ENCODE measurements at regions not wholly inside any gene's neighbourhood (a gene's known extent, or its start where the extent isn't known, plus 50 kb on each side); places are given as distances from the start of the nearest gene placed in this dataset.
A peak's percentile ranks its signal among the peaks of the same experiment; 100 is the strongest.

DNA sequence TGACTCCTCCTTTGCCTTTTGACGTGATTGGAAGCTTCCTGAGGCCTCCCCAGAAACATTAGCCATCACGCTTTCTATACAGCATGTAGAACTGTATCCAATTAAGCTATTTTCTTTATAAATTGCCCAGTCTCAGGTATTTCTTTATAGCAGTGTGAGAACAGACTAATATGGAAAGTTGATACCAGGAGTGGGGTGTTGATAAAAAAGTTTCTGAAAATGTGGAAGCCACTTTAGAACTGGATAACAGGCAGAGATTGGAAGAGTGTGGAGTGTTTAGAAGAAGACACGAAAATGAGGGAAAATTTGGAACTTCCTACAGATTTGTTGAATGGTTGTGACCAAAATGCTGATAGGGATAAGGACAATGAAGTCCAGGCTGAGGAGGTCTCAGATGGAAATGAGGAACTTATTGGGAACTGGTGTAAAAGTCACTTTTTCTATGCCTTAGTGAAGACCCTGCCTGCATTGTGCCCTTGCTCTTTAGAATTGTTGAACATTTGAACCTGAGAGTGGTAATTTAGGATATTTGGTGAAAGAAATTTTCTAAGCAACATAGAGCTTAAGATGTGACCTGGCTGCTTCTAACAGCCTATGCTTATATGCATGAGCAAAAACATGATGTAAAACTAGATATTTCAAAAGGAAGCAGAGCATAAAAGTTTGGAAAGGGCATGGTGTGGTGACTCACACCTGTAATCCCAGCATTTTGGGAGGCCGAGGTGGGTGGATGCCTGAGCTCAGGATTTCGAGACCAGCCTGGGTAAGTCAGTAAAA lies 969.7 kb downstream of the DSC3 start:
- DNase-seq (ENCODE audit: low spot score): no peak

DNA sequence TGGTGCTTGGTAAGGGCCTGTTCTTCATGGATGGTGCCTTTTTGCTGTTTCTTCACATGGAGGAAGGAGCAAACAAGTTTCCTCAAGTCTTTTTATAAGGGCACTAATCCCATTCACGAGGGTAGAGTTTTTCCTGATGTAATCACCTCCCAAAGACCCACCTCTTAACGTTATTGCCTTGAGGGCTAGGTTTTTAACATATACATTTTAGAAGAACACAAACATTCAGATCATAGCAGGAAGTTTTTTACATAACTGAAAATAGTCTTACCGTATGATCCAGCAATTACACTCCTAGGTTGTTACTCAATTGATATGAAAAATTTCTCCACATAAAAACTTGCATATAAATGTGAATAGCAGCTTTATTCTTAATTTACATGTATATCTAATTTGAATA lies 976.3 kb downstream of the DSC3 start:
- no peak for DNase-seq (ENCODE audit: low spot score)

DNA sequence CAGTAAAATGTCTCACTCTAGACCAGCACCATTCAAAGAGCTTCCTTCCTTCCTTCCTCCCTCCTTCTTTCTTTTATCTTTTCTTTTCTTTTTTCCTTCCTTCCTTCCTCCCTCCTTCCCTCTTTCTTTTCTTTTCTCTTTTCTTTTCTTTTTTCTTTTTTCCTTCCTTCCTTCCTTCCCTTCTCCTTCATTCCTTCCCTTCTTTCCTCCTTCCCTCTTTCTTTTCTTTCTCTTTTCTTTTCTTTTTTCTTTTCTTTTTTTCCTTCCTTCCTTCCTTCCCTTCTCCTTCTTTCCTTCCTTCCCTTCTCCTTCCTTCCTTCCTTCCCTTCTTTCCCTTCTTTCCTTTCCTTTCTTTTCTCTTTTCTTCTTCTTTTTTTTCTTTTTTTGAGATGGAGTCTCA lies 985.1 kb downstream of the DSC3 start:
- no peak for DNase-seq (ENCODE audit: low spot score)

DNA sequence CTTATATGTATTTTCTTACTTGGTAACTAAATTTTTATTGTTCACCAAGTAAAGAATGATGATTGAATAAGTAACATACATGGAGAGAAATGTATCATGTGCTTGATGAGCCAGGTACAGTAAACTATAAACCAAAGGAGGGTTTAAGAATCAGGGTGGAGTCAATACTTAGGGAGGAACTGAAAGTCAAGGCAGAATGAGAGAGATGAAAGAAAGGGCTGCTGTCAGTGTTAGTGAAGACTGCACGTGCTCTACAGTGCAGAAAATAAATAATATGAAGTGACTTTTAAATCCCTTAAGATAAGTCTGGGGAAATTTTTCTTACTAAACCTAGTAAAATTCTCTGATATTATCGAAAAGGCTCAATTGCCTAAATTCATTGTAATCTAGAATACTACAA lies 986.0 kb downstream of the DSC3 start:
- no peak for DNase-seq (ENCODE audit: low spot score)

DNA sequence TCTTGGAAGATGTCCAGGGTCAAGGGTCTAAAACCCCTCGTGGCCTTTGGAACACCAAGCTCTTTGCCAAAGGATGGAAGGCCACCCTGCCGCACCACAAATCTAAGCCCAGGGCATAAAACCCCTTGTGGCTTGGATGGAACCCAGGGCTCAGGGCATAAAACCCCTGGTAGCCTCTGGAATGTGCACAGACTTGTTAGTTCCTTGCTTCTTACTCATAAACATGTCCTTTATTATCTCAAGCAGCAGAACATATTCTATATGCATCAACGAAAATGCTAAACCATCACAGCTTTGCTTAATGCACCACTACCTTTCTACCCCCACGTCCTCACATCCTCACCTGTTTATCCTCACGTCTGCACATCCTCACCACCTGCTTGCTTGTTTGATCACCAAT lies 998.0 kb downstream of the DSC3 start:
- no peak for DNase-seq (ENCODE audit: low spot score)

DNA sequence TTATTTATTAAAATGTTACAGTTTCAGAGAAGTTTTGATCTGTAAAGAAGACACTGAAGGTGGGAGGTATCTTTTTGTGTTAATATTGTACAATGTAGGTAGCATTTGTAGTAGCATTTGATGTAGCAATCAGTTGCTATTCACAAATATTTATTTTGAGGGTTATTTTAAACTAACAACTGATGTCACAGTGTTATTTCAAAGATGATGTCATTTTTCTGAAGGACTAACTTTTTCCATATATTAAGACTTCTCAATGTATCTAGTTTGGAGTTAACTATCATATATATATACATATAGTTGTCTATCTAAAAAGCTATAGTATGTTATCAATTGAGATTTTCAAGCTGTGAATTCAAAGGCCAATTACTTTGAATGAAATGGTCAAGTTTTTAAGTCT lies 1003.3 kb downstream of the DSC3 start:
- DNase-seq (ENCODE audit: low spot score): no peak

DNA sequence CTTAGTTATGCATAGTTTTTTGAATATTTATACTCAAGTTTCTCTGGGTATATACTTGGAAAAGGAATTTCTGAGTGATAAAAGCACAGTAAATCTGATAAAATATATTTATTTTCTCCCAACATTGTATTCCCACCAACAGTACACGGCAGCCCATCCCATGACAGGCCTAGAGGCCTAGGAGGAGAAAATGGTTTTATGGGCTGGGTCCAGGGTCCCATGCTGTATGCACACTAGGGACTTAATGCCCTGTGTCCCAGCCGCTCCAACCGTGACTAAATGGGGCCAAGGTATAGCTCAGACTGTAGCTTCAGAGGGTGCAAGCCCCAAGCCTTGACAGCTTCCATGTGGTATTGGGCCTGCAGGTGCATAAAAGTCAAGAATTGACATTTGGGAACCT lies 1007.7 kb downstream of the DSC3 start:
- DNase-seq (ENCODE audit: low spot score): no peak

DNA sequence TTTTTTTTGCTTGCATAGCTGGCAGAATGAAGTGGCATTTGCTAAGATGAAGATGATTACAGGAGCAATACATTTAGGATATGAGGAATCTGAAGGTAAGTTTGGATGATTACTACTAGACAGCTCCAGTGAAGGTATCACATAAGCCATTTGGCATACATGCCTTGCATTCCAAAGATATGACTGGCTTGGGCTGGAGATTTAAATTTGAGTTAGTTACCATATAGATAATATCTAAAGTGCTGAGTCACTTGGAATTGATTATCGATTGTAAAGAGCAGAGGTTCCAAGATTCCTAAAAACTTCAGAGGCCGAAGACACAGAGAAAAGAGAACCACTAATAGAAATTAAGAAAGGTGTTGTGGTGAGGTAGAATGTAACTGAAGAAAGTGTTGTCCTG lies 1026.4 kb downstream of the DSC3 start:
- DNase-seq (ENCODE audit: low spot score): no peak

DNA sequence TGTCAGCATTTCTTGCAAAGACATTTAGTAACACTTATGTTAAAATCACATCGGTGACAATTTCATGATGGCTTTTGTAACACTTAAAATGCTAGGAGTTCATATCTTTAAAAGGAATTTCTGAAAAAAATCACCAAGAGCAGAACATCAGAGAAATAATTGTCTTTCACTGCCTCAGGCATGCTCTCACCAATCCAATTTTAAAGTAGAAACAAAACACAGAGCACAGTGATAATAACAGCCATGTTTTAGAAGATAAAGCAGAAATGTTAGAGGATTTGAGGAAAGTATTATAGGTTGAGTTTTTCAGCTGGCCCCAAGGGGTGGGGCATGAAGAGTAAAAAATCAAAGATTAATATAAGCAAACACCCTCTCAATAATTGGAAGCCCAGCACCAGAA lies 1037.6 kb downstream of the DSC3 start:
- DNase-seq (ENCODE audit: low spot score): no peak

DNA sequence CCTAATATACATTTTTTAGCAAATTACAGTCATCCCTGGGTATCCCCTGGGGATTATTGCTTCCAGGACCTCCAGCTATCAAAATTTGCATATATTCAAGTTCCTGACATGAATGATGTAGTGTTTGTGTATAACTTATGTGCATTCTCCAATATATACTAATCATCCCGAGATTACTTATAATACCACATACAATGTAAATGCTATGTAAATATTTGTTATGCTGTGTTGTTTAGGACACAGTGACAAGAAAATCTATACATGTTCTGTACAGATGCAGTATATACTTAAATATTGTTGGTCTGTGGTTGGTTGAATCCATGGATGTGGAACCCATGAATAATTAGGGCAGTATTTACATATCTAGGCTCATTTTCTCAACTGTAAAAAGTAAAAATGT lies 1060.3 kb downstream of the DSC3 start:
- no peak for DNase-seq (ENCODE audit: low spot score)

DNA sequence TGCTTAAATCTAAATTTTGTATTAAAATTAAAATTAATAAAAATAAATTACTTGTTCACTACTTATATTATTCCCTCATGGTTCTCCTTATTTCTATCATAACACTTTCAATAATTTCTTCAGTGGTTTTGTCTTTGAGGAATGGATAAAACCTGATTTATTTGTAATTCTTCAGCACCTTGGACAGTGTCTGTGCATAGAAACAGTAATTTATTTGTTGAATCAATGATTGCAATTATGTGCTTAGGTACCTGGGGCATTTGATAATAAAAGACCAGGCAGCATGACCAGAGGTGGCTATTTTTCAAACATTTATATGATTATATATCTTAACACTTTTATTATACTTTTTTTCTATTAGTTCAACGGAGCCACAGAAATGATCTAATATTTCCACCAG lies 1062.7 kb downstream of the DSC3 start:
- no peak for DNase-seq (ENCODE audit: low spot score)

DNA sequence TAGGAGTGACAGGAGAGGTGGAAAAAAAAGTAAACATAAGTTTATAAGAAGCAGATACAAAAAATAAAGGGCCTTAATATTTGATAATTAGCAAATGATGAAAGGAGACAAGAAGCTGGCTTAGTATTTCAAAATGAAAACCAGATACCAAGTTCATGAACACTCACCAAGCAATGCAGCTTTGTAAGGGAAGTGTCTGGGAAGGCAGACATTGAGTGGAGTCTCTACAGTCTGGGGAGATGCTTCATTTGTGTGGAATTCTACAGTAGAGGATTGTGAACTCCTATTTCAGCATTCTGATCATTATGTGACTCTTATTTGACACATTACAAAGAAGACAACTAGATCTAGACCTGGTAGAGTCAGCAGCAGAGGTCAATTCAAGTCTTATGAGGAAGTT lies 1072.7 kb downstream of the DSC3 start:
- no peak for DNase-seq (ENCODE audit: low spot score)

DNA sequence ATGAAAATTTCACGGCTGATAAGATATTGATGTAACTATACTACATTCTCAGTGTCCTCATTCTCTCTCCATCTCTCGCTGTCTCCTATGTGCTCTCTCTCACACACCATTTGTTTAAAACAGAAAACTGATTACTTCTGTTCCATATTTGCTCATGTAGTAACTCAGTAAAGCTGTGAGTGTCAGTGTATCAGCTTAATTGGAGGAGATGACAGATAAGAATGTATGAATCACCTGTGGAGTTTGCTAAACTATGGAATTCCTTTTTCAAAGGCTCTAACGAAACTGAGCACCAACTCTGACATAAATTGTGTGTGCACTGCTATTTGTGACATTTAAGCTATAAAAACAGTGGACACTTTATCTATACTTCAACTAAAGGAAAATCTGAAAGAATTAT lies 1080.0 kb downstream of the DSC3 start:
- no peak for DNase-seq (ENCODE audit: low spot score)

DNA sequence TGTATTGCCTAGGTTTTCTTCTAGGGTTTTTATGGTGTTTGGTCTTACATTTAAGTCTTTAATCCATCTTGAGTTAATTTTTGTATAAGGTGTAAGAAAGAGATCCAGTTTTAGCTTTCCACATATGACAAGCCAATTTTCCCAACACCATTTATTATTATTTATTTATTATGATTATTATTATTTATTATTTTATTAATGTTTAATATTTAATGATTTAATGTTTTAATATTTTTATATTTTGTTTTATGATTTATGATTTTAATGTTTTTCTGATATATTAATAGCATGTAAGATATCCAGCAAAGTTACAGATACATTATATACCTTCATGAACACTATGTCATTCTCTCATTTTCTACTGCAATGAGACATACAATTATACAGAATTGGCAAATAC lies 1082.0 kb downstream of the DSC3 start:
- no peak for DNase-seq (ENCODE audit: low spot score)

DNA sequence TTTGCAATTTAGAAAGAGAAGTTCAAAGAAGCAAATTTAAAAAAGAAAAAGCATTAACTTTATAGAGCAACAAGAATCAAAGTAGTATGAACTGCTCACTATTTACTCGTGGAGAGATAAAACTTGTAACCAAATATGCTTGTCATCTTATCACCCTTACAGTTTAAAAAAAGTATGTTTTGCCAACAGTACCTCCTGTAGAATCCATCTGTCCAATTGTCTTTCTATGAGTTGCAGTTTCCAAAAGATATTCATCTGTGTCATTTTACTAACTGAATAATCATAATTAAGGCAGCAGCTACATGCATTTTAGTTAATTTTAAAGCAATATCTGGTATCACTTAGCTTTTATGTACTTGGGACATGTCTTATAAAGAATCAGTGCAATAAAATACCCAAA lies 1112.3 kb downstream of the DSC3 start:
- DNase-seq (ENCODE audit: low spot score): no peak

DNA sequence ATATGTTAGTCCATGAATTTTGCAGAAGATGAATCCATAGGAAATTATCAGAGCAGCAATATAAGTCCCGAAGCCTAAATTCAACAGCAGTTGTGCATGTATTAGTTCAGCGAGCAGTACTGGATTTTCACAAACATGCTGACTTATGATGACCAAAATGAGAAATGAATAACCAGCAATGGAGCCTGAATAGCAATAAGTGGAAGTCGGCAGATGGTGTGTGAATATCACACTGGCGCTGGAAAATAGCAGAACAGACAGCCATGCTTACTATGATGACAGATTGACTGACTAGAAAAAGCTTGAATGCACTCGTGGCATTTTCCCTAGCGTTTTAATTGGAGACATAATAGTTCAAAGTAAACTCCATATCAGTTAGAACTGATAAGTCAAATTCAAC lies 1114.5 kb downstream of the DSC3 start:
- no peak for DNase-seq (ENCODE audit: low spot score)

DNA sequence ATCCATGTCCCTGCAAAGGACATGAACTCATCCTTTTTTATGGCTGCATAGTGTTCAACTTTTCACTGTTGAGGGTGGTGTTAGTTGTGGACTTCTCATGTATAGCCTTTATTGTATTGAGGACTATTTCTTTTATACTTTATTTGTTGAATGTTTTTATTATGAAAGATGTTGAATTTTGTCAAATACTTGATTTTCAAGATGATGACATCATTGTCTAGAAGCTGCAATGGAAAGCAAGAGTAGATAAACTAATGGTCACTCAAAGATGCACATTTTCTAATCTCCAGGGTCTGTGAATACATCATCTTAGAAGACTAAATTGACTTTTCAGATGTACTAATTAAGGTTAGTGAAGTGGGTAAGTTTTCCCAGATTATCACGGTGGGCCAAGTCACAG lies 1117.0 kb downstream of the DSC3 start:
- DNase-seq (ENCODE audit: low spot score): no peak

DNA sequence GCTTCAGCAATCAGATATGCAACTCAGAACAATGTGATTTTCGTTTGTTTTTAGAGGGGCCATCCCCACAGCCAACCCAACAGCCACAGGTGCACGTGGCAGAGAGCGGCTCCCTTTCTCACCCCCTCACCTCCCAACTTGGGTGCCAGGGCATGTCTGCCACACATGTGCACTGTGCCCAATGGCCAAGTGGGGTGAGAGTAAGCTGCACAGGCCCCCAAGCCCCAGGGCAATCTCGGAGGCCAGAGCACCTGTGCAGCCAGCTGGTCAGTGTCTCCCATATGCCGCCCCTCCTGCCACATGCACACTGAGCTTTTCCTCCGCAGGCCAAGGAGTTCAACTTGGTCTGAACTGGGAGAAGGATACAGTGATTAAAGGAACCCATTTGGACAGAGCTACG lies 1130.2 kb downstream of the DSC3 start:
- no peak for DNase-seq (ENCODE audit: low spot score)

DNA sequence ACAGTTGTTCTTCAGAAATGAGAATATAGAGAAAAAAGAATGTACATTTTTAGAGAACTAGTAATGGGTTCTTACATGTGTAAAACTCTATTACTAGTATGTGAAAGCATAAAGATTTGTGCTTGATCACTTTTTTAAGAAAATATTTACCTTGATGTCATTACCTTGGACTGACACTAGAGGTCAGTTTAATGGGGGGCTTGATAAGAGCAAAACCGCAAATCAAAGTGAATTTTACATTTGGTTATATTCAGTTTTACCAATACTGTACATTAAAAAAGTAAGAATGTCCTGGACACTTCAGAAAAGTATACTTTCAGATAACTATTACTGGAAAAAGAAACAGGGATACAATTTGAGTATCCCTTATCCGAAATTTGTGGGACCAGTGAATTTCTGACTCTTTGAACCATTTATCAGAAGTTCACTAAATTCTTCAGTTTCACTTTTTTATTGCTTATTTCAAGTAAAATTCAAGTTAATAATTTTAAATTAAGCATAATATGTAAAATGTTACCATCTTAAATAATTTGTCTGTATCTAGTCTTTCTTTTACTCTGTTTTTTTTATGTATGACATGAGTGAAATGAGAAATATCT lies 1149.5 kb downstream of the DSC3 start:
- no peak for DNase-seq (ENCODE audit: low spot score)

DNA sequence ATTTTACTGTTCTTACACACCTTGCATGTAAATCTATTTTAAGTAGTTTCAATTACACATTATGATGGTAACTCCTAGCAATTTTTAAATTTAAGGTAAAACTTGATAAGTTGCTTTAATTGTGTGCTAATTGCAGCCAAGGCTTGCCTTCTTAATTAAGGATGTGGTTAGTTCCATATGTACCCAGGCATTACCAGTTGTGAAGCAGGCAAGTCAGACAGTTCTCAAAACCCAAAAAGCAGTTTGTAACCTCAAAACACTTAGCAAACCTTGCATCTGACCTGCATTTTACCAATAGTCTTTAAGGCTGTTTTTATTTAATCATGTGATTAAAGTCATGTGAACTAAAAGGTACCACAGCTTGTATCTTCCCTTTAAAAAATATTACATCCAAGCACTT lies 1159.4 kb downstream of the DSC3 start:
- no peak for DNase-seq (ENCODE audit: low spot score)

DNA sequence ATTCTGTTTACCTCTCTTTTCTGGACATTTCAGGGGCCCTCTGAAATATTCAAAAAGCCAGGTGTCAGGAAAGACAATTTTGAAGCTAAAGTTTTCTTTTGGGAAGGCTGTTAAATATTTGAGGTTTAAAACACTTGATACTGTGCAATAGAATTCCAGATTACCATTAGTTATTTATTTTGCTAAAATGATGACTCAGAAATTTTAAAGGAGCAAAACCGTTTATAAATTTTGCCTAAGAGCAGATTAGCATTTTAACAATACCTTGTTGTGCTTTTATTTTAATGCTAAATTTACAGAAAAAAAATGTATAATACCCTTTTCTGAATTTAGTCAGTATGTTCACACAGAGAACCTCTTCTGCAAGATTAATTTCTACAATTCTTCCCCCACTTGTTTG lies 1159.9 kb downstream of the DSC3 start:
- no peak for DNase-seq (ENCODE audit: low spot score)

DNA sequence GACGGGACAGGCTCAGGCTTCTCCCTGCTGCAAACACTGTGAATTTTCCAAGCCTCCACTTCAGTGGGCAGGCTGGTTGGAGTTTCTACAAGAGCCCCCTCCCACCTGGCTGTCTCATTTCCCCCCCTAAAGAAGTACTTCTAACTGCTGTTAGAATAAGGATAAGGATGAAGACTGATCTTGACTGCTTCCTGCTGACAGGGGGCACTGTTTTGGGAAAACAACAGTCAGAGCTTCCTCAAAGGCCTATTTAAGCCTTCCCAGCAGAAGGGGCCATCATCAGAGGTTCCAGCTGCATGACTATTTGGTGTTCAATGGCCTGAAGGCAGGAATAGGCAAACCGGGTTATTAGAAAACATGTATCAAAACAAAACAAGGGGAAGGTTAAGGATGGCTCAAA lies 1162.8 kb downstream of the DSC3 start:
- no peak for DNase-seq (ENCODE audit: low spot score)

DNA sequence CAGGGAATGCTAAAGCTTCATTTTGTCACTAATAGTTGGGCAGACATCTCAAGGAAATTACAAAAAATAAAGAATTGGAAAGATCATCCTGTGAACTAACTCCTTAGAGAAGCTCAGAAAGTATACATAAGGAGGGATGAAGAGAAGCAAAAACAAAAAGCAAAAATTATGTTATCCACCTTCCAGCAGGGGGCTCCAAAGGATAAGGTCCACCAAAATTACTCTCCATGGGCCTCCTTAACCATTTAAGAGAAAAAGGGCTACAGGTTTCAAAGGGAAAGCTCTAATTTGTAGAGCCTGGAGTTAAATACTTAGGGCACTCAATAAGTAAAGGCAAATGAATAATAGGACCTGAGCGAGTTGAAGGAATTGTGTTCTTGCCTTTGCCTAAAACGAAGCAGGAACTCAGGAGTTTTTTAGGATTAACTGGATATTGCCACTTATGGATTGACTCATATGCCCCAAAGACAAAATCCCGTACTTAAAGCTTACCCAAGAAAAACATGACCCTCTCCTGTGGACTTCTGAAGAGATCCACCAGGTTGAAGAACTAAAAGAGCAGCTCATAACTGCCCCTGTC lies 1167.9 kb downstream of the DSC3 start:
- DNase-seq (ENCODE audit: low spot score): peak; percentile 2

DNA sequence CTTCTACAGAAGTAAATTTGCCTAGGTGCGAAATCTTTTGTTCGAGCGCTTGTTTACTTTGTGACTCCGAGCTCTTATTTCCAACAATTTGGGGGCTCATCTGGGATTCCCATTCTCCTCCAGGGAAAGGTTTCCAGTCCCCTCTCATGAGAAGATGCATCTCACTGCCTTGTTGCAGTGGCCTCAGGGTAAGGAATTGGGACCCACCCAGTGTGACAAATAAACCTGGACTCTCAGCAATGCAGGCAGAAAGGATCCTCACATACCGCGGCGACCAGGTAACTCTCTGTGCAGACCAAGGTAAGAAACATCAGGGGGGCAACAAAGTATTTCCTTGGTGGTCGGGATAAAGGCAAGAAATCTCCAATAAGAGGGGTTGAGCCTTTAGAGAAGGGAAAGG lies 1169.3 kb downstream of the DSC3 start:
- DNase-seq (ENCODE audit: low spot score): no peak
